Activated CD8-positive, alpha-beta T cell treated with anti-CD3 and anti-CD28 coated beads, Interleukin-2, amount 10 ng/mL, durations not matched to agents 7 days and 5 days (primary cell): ENCODE measurements at regions not wholly inside any gene's neighbourhood (a gene's known extent, or its start where the extent isn't known, plus 50 kb on each side); places are given as distances from the start of the nearest gene placed in this dataset.

Source experiments
- ATAC-seq: fragments of 150-1000 bp; cut with Tn5 transposase; one replicate; pipeline ENCODE4 v1.10.0; 2021; ENCODE audit warnings: moderate library complexity
- CTCF ChIA-PET: fragments of 350-600 bp; sonication (Branson Sonifier 250); formaldehyde crosslinking; loops from one replicate; lab custom pipeline; 2021; ENCODE audit warnings: antibody characterized with exemption; lab: Charles Lee
- POLR2A ChIA-PET: fragments of 350-600 bp; sonication (Branson Sonifier 250); formaldehyde crosslinking; loops from one replicate; lab custom pipeline; 2021; ENCODE audit warnings: antibody characterized with exemption; lab: Charles Lee
- DNase-seq: peaks from one replicate; pipeline ENCODE4 v3.0.0-alpha.2; 2020
- H3K27ac Mint-ChIP-seq: one replicate; pipeline ENCODE4 v1.8.0; 2021; ENCODE audit warnings: mild to moderate bottlenecking, mixed read lengths
- H3K27me3 Mint-ChIP-seq: one replicate; pipeline ENCODE4 v1.8.0; 2021; ENCODE audit warnings: low read depth, mixed read lengths
- H3K36me3 Mint-ChIP-seq: one replicate; pipeline ENCODE4 v1.8.0; 2021; ENCODE audit warnings: low read depth, mixed read lengths
- H3K4me1 Mint-ChIP-seq: one replicate; pipeline ENCODE4 v1.8.0; 2021; ENCODE audit warnings: low read depth, mixed read lengths
- H3K4me3 Mint-ChIP-seq: one replicate; pipeline ENCODE4 v1.8.0; 2021; ENCODE audit warnings: mild to moderate bottlenecking, mixed read lengths
- H3K9me3 Mint-ChIP-seq: one replicate; pipeline ENCODE4 v1.8.0; 2022; ENCODE audit warnings: mixed read lengths; ENCODE audit not compliant: insufficient read depth

DNA sequence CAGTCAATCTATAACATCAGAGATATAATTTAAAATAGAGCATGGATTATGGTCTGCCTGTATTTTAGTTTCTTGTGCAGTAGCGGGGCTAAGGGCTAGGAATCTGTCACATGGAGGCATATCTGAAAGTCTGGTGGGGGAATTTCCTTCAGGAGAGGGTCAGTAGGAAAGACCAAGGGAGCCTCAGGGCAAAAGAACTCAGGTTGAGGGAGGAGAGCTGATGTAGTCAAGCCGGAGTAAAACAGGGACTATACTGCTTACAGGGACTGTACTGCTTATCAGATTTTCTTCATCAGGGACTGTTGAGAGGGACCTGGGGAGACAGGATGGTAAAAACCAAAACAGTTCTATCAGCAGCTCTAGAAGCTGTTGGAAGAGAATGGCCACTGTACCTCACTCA is 82.0 kb upstream of the CPM start:
- POLR2A ChIA-PET: no interaction called here
- no peak for DNase-seq
- Mint-ChIP-seq H3K27ac (no peak overlapping the region), H3K9me3 (no peaks in the 10 kb centered on the region), H3K4me3 (no peak overlapping the region), H3K4me1 (no peaks in the 10 kb centered on the region), H3K27me3 (peaks cover 4% of the 10 kb centered on the region), H3K36me3 (no peaks in the 10 kb centered on the region)
- CTCF ChIA-PET: no interaction called here
- ATAC-seq: no peak

- no peak overlapping the region for H3K27ac Mint-ChIP-seq
- H3K27me3 Mint-ChIP-seq: peaks cover 2% of the 10 kb centered on the region
- ATAC-seq (no peak), DNase-seq (no peak)
- POLR2A ChIA-PET: no interaction called here
- no peaks in the 10 kb centered on the region for H3K4me1 Mint-ChIP-seq
- no peaks in the 10 kb centered on the region for H3K9me3 Mint-ChIP-seq
- CTCF ChIA-PET: no interaction called here
- no peak overlapping the region for H3K4me3 Mint-ChIP-seq
- no peaks in the 10 kb centered on the region for H3K36me3 Mint-ChIP-seq
Measured at GRCh38 chr12:69015831-69016230, 82.9 kb upstream of the CPM start.

DNA sequence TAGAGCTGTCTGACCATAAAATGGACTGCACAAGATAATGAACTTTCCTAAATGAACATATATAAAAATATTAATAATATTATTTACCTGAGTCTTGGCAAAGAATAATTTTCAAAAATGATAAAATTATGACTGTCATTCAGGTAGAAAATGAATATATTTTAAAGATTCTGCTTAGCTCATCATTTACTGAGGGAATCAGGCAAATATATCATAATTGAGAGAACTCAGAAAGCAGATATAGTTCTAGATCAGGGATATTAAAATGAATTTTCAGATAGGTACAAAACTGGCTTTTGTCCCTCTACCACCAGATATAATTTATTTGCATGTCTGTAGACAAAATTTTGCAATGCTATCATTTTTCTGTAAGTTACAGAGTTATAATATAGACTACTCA is 86.1 kb upstream of the CPM start:
- ChIA-PET POLR2A (no interaction called here), CTCF (no interaction called here)
- peaks cover 2% of the 10 kb centered on the region for H3K27me3 Mint-ChIP-seq
- no peak for DNase-seq
- no peaks in the 10 kb centered on the region for H3K36me3 Mint-ChIP-seq
- no peaks in the 10 kb centered on the region for H3K9me3 Mint-ChIP-seq
- H3K4me3 Mint-ChIP-seq: no peak overlapping the region
- ATAC-seq: no peak
- no peak overlapping the region for H3K27ac Mint-ChIP-seq
- H3K4me1 Mint-ChIP-seq: no peaks in the 10 kb centered on the region

DNA sequence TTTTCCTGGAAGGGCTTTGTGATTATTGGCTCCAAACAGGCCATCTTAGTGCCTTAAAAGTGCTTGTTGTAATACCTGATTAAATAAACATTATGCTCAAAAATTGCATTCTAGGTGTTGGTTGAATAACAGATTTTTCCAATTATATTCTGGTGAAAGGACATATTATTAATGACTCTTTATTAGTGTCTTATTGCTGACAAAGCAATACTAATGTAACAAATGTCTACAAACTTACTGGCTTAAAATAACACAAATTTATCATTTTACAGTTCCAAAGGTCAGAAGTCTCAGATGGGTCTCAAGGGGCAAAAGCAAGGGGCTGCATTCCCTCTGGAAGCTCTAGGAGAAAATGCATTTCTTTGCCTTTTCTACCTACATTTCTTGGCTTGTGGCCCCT is 86.9 kb upstream of the CPM start:
- Mint-ChIP-seq H3K27ac (no peak overlapping the region), H3K9me3 (no peaks in the 10 kb centered on the region), H3K36me3 (no peaks in the 10 kb centered on the region), H3K4me1 (no peaks in the 10 kb centered on the region), H3K27me3 (peaks cover 2% of the 10 kb centered on the region), H3K4me3 (no peak overlapping the region)
- DNase-seq (no peak), ATAC-seq (no peak)
- ChIA-PET CTCF (no interaction called here), POLR2A (no interaction called here)

DNA sequence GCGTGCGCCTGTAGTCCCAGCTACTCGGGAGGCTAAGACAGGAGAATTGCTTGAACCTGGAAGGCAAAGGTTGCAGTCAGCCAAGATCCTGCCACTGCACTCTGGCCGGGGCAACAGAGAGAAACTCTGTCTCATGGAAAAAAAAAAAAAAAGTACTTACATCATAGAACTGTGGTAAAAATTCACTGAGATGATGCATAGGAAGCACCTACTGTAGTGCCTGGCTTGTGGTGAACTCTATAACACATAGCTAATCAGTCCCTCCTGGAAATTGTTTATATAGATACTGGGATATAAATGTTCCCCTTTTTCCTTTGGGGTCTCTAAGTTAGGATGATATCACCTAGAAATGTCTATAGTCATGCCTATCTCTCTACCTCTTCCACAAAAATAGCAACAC is 89.7 kb upstream of the CPM start:
- Mint-ChIP-seq H3K27ac (no peak overlapping the region), H3K4me1 (no peaks in the 10 kb centered on the region), H3K9me3 (no peaks in the 10 kb centered on the region), H3K27me3 (peaks cover 14% of the 10 kb centered on the region), H3K4me3 (no peak overlapping the region), H3K36me3 (no peaks in the 10 kb centered on the region)
- CTCF ChIA-PET: no interaction called here
- DNase-seq: no peak
- no peak for ATAC-seq
- POLR2A ChIA-PET: no interaction called here

GRCh38 chr12:69023840-69024239 is 90.9 kb upstream of the CPM start:
- ATAC-seq: no peak
- H3K27me3 Mint-ChIP-seq: peaks cover 13% of the 10 kb centered on the region
- H3K27ac Mint-ChIP-seq: no peak overlapping the region
- DNase-seq: no peak
- H3K36me3 Mint-ChIP-seq: no peaks in the 10 kb centered on the region
- no peak overlapping the region for H3K4me3 Mint-ChIP-seq
- CTCF ChIA-PET: interaction anchor here (0.9 kb wide), 1 partner anchor 46 kb away, joined by 4 read pairs; no protein-coding TSS in a partner anchor
- POLR2A ChIA-PET: no interaction called here
- H3K9me3 Mint-ChIP-seq: no peaks in the 10 kb centered on the region
- H3K4me1 Mint-ChIP-seq: no peaks in the 10 kb centered on the region

- no peaks in the 10 kb centered on the region for H3K4me1 Mint-ChIP-seq
- H3K36me3 Mint-ChIP-seq: no peaks in the 10 kb centered on the region
- H3K27me3 Mint-ChIP-seq: peaks cover 13% of the 10 kb centered on the region
- DNase-seq (no peak), ATAC-seq (no peak)
- H3K9me3 Mint-ChIP-seq: no peaks in the 10 kb centered on the region
- CTCF ChIA-PET: no interaction called here
- POLR2A ChIA-PET: no interaction called here
- no peak overlapping the region for H3K4me3 Mint-ChIP-seq
- no peak overlapping the region for H3K27ac Mint-ChIP-seq
Measured at GRCh38 chr12:69024413-69024812, 91.4 kb upstream of the CPM start.

- H3K36me3 Mint-ChIP-seq: no peaks in the 10 kb centered on the region
- ATAC-seq: no peak
- ChIA-PET CTCF (no interaction called here), POLR2A (no interaction called here)
- H3K9me3 Mint-ChIP-seq: no peaks in the 10 kb centered on the region
- no peak overlapping the region for H3K4me3 Mint-ChIP-seq
- no peaks in the 10 kb centered on the region for H3K4me1 Mint-ChIP-seq
- peaks cover 13% of the 10 kb centered on the region for H3K27me3 Mint-ChIP-seq
- H3K27ac Mint-ChIP-seq: no peak overlapping the region
- no peak for DNase-seq
Measured at GRCh38 chr12:69024907-69025306, 91.9 kb upstream of the CPM start.

GRCh38 chr12:69026336-69026735 is 93.4 kb upstream of the CPM start:
- H3K27me3 Mint-ChIP-seq: peaks cover 15% of the 10 kb centered on the region
- DNase-seq (peak; percentile 8), ATAC-seq (no peak)
- no peaks in the 10 kb centered on the region for H3K36me3 Mint-ChIP-seq
- no peak overlapping the region for H3K27ac Mint-ChIP-seq
- POLR2A ChIA-PET: no interaction called here
- H3K4me3 Mint-ChIP-seq: no peak overlapping the region
- CTCF ChIA-PET: no interaction called here
- no peaks in the 10 kb centered on the region for H3K9me3 Mint-ChIP-seq
- no peaks in the 10 kb centered on the region for H3K4me1 Mint-ChIP-seq

DNA sequence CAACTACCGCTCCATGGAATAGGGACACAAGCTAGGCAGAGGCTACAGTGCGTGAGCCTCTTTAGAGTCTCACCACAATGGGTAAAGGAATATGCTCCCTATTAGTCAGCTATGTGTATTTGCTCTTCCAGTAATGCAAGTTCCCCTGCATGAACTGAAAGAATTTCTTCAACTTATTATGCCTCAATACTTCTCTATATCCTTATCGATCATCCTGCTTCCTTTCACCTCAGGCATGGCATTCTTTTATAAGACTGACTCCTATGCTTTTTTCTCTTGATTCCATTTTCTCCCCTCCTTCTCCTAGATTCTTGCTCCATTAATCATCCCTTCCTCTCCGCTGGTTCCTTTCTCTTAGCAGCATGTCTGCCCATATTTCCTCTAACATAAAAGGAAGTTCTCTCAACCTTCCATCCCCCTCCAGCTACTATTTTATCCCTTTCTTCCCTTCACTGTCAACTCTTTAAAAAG is 94.5 kb upstream of the CPM start:
- no peak for ATAC-seq
- H3K36me3 Mint-ChIP-seq: no peaks in the 10 kb centered on the region
- POLR2A ChIA-PET: no interaction called here

DNA sequence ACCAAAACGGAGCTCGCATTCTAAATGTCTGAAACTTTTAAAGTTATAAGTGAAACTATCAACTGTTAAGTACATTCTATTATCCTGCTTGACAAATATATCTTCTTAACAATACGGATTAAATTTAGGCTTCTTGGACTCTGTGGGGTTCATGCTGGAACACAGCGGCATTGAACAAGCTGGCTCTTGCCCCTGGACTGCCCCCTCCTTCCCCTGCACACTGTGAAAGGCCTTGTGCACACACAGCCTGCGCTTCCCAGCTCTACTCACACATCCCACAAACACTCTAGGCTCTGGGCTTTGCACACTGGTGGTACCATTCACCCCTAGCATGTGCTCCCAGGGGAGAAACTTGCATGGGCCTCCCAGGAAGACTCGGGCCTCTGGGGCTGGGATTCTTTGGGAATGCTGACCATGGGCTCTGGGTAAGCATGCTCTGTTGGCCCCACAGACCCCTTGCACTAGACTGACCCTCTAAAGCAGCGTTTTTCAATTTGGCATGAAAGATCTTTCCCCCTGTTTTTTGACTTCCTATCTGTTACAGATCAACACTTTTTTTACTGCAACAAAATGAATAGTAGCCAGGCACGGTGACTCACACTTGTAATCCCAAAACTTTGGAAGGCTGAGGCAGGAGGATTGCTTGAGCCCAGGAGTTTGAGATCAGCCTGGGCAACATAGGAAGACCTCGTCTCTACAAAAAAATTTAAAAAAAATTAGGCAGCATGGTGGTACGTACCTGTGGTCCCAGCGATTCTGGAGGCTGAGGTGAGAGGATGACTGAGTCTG is 96.2 kb upstream of the CPM start:
- Mint-ChIP-seq H3K27me3 (peaks cover 18% of the 10 kb centered on the region), H3K4me1 (no peaks in the 10 kb centered on the region), H3K4me3 (no peak overlapping the region), H3K27ac (no peak overlapping the region), H3K9me3 (no peaks in the 10 kb centered on the region), H3K36me3 (no peaks in the 10 kb centered on the region)
- CTCF ChIA-PET: no interaction called here
- no peak for ATAC-seq
- no peak for DNase-seq
- POLR2A ChIA-PET: no interaction called here

More for the DNA sequence above, 94.5 kb upstream of the CPM start:
- Mint-ChIP-seq H3K4me3 (no peak overlapping the region), H3K27ac (no peak overlapping the region), H3K9me3 (no peaks in the 10 kb centered on the region), H3K27me3 (peaks cover 15% of the 10 kb centered on the region), H3K4me1 (no peaks in the 10 kb centered on the region)
- CTCF ChIA-PET: no interaction called here
- peak; percentile 4 for DNase-seq

DNA sequence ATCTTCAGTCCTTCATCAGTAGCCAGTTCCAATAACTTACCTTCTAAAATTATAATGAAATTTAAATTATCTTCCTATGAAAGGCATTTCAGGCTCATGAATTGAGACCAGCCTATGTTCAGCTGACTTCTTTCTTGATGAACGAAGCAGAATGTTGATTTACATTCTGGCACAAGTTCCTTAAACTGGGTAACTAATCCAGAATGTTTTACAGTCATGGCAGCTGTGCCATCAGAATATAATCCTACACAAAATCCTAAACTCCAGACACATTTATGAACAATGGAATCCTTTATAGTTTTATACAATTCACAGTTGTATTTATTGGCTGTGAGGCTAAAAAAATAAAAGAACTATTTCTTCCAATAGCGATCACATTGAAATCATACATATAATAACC is 97.3 kb upstream of the CPM start:
- H3K9me3 Mint-ChIP-seq: no peaks in the 10 kb centered on the region
- no peak for ATAC-seq

GRCh38 chr12:69036533-69036932 is 103.6 kb upstream of the CPM start:
- ChIA-PET CTCF (no interaction called here), POLR2A (no interaction called here)
- H3K36me3 Mint-ChIP-seq: no peaks in the 10 kb centered on the region
- H3K27ac Mint-ChIP-seq: no peak overlapping the region
- no peaks in the 10 kb centered on the region for H3K4me1 Mint-ChIP-seq
- ATAC-seq: no peak
- H3K27me3 Mint-ChIP-seq: peaks cover 3% of the 10 kb centered on the region
- no peak for DNase-seq
- H3K9me3 Mint-ChIP-seq: no peaks in the 10 kb centered on the region
- H3K4me3 Mint-ChIP-seq: no peak overlapping the region

More for the DNA sequence above, 97.3 kb upstream of the CPM start:
- peaks cover 15% of the 10 kb centered on the region for H3K27me3 Mint-ChIP-seq
- H3K4me3 Mint-ChIP-seq: no peak overlapping the region
- DNase-seq: no peak
- ChIA-PET CTCF (no interaction called here), POLR2A (no interaction called here)
- no peaks in the 10 kb centered on the region for H3K4me1 Mint-ChIP-seq
- H3K27ac Mint-ChIP-seq: no peak overlapping the region
- no peaks in the 10 kb centered on the region for H3K36me3 Mint-ChIP-seq
